Body of pancreas (tissue), 4 donors: ENCODE measurements at regions not wholly inside any gene's neighbourhood (a gene's known extent, or its start where the extent isn't known, plus 50 kb on each side); places are given as distances from the start of the nearest gene placed in this dataset.

Source experiments
- CTCF ChIP-seq, 7 experiments: fragments of 450-650 bp in 4 of 7; fragments of 200-600 bp in 3 of 7; sonication (generic) in 3 of 7; IDR thresholded peaks; one replicate each; pipeline ENCODE4 v1.5.1; 2016 to 2019; ENCODE audit warnings: antibody characterized with exemption in 7 of 7
- POLR2A ChIP-seq, 3 donors: fragments of 450-650 bp; IDR thresholded peaks; one replicate each; pipeline ENCODE4 v1.6.1; 2016; ENCODE audit warnings: antibody characterized with exemption in 3 of 3, mild to moderate bottlenecking in 2 of 3

DNA sequence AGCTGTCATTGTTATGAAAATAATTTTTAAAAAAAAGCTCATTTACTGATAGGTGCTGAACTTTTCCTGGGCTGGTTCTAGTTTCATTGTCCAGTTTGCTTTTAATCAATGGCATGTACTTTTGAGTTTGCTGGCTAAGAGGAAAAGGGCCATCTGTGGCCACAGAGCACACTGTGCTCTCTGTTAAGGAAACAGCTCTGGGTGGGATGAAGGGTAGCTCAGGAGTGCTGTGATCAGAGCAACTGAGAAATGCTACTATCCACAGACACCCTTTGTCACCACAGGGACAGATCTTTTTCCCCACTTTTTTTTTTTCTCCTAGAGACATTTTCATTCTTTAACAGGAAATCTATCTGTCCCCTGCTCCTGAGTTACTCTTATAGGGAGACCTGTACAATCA, 387.1 kb upstream of the PRICKLE1 start:
- no peak for TF ChIP-seq CTCF (IDR thresholded peaks at IDR 0.05)
- no peak for TF ChIP-seq POLR2A (IDR thresholded peaks at IDR 0.05)
